ENCODE measurements at regions not wholly inside any gene's neighbourhood (a gene's known extent, or its start where the extent isn't known, plus 50 kb on each side); places are given as distances from the start of the nearest gene placed in this dataset.

DNA sequence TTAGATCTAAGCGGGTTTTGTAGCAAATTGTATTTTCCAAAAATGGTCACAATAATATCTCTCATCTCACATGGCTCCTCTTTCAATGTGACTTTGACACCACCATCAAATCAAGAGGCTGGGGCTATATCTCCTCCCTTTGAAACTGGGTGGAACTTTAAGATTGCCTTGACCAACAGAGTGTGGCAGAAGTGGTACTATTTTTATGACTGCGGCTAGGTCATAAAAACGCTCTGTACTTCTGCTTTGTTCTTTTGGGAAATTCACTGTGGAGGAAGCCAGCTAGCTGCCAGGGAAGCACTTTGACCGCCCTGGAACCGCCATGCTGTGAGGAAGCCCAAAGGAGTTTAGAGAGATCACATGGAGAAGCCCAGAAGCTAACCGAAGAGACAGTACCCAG is 50.7 kb upstream of the ACOT11 start:
- DNase-seq: no peak

DNA sequence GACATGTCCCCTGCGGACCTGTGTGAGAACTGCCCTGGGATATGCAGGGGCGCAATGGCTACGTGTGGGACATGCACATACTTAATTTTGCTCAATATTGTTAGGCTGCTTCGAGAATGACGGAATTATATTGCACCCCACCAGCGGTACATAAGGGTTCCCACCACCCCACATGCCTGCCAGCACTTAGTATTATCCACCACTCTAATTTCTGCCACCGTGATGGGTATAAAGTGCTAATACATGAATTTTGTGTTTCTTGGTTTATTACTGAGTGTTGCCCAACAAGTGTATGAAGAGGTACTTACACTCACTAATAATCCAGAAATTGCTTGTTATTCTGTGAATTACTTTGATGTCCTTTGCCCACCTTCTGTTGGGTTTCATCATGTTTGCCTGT is 52.1 kb upstream of the ACOT11 start:
- DNase-seq: no peak

DNA sequence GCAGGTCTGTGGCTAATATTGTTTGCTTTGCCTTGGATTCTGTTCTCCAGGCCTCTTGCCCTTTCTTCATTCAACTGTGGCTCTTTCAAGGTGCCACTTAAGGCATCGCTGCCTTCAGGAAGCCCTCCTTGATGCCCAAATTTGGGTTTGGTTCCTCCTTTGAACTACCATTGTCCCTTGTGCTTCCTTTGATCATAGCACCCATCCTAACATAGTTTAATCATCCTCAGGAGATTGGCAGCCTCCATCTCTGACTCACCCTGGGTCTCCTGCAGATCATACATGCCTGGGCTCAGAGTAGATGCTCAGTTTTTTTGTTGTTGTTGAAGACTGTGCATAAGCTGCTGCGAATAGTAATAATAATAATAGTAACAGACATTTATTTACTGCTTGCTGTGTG is 54.4 kb upstream of the ACOT11 start:
- no peak for DNase-seq

DNA sequence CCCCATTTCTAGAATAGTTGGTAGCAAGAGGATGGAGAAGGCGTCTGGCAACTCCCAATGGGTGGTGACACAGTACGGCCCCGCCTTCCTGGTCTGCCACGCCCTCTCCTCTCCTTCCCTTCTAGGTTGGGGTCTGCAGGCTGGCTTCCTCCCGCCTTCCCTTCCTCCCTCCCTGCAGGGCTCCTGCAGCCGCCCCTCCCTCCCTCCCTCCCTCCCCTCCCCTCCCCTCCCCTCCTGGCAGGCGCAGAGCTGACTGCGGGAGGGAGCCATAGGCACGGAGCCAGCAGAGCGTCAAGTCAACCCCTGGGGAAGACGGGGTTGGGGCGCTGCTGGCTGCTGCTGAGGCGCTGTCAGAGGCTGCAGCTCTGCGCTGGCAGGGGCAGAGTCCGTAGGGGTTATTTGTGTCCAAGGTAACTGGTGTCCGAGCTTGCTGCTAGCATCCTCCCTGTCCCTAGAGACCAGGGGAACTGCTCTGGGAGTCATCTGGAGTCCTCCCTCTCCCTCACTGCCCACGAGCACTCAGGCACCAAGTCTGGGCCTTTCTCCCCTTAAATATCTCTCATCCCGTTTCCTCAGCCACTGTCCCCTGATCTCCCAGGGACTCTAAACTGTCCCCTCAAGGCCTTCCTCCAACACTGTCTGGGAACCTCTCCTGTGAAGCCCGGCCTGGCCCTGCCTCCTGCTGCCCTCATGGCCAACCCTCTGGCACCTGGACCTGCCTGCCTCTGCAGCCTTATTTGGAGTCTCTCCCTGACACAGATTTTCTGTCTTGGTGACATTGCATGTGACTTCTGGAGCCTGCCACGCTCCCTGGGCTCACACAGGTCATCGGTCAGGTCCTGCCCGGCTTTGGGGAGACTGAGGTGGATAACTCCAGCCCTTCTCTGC is 57.4 kb upstream of the ACOT11 start:
- DNase-seq: no peak

DNA sequence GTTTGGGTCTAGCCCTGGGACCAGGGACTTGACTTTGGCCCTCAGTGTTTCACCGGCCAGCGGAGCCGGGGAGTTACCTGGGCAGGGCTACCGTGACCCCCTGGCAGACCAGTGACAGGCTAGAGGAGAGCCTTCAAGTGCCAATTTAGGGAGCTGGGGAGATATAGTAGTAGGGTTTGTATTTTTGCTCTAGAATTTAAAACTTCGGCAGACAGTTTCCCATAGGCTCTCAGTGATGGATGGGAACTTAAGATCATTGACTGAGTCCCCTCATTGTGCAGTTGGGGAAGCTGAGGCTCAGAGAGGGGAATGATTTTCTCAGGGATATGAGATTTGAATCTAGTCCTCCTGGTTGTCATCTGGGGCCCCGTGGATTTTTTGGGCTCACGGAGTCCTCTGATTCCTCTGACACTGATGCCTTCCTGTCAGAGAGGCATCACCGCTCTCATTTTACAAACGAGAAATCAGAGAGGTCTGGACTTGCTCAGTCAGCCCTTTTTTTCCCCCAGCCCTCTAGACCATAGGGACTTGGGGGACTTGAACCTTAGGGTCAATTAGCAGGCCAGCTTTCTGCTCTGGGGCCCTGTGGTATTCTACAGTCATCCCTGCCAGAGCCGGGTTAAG is 58.3 kb upstream of the ACOT11 start:
- no peak for DNase-seq

DNA sequence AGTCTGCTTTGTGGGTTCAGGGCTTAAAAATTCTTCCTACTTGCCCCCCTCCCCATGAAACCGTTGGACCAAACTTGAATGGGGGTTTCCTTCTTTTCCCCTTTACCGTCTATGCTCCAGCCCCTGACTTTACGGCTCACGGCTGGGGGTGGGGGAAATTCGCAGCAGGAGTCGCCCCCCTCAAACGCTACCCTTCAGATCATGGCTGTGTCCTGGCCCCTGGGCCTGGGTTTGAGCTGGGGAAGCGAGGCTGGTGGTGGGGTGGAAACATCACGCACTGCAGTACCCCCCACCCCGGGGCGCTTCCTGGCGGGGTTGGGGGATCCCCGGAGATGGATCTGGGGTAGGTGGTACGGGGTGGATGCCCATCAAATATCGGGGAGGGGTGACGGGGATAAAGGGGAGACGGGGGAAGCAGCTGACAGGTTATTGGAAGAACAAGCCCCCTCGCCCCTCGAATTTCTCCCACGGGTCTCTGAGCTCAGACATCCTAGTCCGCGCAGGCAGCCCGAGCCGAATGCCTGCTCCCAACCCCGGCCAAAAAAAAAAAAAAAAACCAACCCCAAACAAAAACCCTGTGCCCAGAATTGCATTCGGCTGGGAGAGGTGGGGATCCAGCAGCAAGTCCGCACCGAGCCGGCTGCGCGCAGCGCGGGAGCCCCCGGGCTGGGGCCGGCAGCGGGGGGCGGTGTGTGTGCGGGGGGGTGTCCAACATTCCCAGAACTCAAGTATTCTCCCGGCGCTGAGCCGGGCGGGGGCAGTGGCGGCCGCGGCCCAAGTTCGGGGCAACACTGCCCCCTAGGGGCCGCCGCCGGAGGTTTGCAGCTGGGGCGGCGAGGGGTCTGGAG is 59.0 kb upstream of the ACOT11 start:
- peak; percentile 67 for DNase-seq

DNA sequence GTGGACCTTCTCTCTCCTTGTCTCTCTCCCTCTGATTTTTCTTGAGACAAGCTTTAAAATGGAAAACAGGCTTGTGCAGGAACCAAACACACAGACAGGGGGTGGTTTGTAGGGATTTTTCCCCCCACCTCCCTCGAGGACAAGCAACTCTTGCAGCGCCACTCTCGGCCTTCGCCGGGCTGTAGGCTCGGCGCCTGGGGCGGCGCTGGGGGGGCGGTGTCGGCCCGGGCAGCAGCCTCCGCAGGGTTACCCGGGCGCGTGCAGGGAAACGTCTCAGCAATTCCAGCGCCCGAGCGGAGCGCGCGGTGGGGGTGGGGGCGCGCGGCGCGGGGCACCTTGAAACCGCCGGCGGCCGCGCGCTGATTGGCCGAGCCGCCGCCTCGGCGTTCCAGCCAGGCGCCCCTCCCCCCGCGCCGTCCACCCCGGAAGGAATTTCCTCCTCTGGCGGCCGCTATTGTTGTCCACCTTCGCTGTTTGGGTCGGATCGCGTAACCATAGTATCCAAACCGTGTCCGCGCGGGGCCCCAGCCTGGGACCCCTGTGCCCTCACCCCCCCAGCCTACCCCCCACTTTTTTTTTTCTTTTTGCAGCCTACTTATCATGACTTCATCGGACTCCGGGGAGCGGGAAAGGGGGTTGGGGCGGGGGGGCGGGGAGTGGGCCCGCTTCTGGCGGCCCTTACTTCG is 59.8 kb upstream of the ACOT11 start:
- peak; percentile 70 for DNase-seq

DNA sequence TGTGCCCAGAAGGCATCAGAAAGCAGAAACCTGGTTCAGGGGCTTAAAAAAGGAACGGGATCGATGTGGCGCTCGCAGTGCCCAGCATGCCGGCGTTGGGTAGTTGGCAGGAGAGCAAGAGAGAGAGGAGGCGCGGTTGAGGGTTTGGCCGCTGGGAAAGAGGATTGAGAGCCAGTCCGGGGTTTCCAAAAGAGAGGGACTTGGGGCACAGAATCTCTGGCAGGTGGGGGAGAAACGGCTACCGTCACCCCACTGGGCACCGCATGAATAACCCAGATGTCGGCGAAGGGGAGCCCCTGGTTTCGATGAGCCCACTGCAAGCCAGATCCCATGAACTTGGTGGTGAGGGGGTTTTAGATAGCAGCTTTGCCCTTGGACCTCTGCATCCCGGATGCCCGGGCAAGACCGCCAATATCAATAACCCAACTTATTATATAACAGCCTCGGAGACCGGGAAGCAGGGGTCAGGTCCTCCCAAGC is 60.4 kb upstream of the ACOT11 start:
- DNase-seq: no peak

DNA sequence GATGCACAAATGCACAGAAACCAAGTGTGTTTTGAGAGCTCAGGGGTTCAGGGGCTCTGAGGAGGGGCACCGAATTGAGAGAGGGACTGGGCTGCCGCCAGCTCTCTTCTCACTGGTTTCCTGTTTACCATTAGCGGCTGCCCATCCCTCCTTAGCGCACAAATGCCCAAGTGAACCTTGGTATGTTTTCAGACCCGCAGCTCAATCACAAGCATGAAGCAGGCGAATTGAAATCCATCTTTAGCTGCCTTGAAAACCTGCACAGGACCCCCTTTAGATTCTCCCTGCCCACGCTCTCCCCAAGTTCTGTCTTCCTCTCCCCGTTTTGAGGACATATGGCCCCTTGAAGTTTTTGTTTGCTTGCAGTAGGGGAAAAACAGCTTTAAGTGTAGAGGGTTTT is 61.1 kb upstream of the ACOT11 start:
- DNase-seq: no peak

DNA sequence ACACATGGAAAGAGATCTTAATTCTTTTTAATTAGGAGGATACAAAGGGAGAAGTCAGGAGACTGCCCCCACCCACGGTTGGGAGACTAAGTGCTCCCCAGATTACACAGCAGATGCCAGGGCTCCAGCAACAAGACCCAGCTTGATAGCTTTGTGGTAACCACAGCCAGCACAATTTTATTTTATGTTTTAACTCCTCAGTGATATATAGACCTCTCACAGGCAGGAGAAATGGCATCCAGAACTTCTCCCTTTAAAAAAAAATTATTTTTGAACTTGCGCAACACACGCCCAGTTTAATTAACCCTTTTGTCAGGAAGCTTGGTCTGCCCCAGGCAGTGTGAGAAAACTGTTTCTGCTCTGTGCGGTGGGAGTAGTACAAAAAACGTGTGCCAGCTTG is 62.6 kb upstream of the ACOT11 start:
- no peak for DNase-seq

DNA sequence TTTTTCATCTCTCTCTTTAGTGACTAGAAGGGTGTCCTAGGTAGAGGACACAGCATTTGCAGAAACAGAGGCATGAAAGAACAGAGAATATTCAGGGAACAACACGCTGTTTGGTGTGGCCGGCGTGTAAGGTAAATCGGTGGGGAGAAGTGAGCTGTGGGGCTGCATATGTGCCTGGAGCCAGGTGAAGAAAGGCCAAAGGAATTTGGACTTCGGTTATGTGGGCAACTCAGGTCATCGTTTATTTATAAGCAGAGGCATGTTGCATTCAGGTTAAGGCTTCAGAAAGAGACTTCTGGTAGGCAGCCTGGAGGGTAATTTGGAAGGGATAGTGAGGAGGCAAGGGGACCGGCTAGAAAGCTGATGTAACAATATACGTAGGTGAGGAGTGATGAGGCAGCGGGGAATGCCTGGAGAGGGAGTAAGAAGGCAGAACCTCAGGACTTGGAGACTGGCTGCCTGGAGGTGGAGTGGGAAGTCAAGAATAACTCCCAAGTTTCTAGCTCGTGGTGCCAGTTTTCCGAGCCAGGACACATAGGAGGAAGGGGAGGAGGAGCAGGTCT is 64.1 kb upstream of the ACOT11 start:
- no peak for DNase-seq

DNA sequence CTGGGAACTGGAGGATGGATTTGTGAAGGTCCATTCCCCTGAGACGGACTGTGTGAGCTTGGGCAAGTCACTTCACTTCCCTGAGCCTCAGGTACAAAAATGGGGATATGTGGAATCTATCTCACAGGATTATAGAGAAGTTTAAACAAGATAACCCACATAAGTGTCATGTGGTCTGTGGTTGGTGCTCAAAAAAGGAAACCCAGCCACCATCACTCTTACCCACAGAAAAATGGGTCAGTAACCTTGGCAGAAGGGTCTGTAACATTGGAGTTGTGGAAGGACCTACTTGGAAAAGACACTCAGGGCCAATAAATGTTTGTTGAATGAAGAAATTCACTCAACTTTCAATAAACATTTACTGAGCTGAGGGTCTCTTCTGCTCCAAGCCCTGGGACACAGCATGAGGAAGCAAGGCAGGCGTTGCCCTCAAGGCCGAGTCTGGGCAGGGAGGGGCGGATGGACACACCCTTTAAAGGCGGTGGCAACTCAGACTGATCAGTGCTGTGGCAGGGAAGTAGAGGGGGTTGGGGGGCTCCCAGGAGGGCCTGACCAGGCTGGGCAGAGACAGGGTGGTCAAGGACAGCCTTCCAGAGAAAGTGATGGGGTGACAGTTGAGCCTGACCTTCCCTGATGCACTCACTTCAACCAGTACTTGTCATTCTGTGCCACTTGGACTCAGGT is 66.7 kb upstream of the ACOT11 start:
- no peak for DNase-seq

DNA sequence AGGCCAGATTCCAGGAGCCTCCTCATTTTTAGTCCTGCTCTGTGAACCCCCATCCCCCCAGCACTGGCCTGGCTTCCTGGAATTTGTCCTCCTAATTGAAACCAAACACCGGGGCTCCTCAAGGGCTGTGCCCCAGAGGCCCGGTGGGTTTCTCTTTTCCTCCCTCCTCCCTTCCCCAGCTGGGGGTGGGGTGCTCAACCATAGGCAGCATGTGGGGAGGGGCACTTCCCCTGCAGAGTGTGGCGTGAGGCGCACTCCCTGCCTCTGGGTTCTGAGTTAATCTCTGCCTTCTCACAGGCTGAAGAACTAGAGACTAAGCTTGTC is 67.5 kb upstream of the ACOT11 start:
- no peak for DNase-seq

DNA sequence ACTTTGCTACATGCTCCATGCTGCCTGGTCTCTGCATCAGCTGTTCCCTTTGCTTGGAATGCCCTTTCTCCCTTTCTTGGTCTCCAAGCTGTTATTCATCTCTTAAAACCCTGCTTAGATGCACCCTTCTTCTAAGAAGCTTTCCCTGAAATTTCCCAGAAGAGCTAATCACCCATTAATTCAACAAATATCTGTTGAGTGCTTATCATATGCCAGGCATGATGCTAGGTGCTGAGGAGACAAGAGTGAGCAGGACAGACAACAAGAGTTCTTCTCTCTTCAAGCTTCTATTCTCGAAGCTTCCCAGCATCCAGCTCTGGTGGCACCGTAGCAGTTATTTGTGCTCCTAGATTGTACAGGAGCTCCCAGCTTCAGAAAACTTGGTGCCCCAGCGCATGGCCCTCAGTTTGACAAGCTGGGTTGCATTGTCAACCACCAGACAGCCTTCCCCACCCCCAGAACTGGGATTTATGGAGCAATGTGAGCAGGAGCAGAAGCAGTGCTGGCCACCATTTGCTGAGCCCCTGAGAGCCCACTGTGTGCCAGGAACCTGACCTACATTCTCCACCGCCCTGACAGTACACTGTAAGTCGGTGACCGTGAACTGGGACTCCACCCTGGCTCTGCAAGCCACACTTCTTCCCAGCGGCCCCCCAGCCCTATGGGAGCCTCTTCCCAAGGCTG is 68.0 kb upstream of the ACOT11 start:
- DNase-seq: no peak

DNA sequence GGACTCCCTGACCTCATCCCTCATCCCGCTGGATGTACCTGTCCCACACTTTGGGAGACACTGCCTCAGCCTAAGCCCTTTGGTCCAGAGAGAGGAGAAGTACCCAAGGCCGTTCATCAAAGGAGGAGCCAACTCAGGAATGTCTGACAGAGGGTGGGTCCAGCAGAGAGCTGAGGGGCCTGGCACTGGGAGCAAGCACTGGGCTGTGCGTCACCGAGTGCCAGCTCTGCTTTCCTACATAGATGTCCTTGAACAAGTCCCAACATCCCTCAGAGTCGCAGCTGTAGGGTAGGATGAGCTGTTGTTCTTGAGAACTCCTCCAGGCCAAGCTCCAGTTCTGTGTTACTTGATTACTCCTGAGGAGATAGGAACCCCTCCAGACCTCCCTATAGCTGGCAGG is 68.8 kb upstream of the ACOT11 start:
- no peak for DNase-seq

DNA sequence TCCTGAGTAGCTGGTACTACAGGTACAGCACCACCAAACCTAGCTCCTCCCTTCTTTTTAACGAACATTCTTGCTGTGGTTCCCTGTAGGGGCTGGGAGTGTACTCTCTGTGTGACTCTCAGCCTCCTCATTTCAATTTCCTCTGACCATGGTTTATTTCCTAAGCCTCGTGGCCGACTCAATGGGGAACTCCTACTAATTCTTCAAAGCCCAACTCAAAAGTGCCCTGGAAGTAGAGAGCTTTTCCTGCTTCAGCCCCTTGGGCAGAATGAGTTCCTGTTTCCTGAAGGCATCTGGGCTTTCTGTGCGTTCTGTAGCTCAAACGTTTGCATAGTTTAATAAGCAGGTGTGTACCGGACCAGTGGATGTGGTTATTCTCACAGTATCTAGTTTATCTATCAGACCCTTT is 70.9 kb upstream of the ACOT11 start:
- DNase-seq: no peak

DNA sequence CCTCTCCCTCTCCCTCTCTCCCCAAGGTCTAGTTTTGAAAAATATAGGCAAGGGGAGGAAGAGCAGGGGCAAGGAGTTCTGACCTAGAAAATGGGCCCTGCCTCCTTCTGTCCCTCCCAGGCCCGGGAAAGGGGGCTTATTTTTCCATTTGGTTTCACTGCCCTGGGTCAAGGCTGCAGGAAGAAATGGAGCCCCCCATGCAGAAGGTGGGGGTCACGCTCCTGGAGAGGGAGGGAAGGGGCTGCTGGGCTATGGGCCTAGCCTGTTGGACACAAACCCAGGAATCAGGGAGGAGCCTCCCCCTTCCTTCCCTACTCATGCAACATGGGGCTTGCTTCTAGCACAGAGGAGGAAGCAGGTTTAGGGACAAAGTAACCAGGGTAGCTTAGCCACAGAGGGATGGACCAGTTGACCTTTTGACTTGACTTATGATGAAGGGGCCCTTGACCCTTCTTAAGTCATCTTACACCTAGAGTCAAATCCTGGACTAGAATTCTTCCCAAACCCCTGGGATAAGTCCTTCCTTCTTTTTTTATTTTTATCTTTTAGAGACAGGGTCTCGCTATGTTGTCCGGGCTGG is 70.4 kb upstream of the SSBP3 start:
- DNase-seq: no peak

DNA sequence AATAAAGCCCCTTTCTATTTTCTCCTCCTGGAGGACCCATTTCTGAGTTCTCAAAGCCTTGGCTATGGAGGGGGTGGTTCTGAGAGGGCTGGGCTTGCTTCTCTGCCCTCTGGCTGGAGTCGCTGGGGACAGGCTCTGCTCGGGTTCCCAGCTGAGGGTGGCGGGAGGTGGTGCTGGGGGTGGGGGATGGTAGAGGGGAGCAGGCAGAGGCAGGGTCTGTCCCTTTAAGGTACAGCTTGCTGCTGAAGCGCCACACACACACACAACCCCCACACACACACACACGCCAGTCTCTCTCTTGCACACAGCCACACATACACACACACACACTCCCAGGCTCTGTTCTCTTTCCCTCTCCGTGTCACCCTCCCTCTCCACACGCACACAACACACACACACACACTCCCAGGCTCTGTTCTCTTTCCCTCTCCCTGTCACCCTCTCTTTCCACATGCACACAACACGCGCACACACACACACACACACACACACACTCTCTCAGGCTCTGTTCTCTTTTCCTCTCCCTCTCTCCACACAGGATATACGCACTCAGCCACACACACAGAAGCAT is 69.8 kb upstream of the SSBP3 start:
- DNase-seq: no peak

DNA sequence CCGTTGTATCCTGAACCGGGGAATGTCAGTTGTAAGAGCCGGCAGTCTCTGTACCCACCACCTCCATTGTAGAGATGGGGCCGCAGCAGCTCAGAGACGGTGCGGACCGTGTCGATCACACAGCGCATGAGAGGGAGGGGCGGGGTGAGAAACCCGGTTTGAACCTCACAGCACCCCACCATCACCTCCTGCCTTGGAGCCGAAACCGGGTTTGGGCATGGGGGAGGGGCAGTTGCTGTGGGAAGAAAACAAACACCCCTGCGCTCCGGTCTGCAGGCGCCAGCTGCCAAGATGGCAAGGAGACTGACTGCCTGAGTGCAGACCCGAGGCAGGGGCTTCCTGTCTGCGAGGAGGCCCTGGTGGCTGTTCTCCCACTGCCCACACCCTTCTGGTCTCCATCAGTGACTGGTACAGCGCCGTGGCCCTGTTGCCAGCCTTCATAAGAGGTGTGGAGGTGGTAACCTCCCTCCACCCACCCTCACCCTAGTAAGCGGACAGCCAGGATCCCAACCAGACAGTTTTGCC is 69.2 kb upstream of the SSBP3 start:
- peak; percentile 56 for DNase-seq

Measured in activated gamma-delta T cell treated with Interleukin-2 at 50 U/mL for 16 hours (primary cell).